Natural killer cell (primary cell): ENCODE measurements at regions not wholly inside any gene's neighbourhood (a gene's known extent, or its start where the extent isn't known, plus 50 kb on each side); places are given as distances from the start of the nearest gene placed in this dataset.

Source experiments
- ATAC-seq, 3 donors: fragments of 150-1000 bp in 2 of 3; fragments of 200-7000 bp in 1 of 3; cut with Tn5 transposase; 1 replicate in 1 of 3; 2 replicates in 2 of 3; pipeline ENCODE4 v1.10.0; 2021; ENCODE audit warnings: mild to moderate bottlenecking in 2 of 3, moderate library complexity in 2 of 3
- DNase-seq, 2 donors: peaks; one replicate each; pipeline versions ENCODE4 v3.0.0 to v3.0.0-alpha.2; 2013 to 2021; ENCODE audit warnings: mixed read lengths in 1 of 2
- H3K27ac ChIP-seq: one replicate; pipeline ENCODE4 v1.5.1; 2013; ENCODE audit warnings: mild to moderate bottlenecking, low read length
- H3K27me3 ChIP-seq: one replicate; pipeline ENCODE4 v1.6.1; 2013; ENCODE audit warnings: low read length; ENCODE audit not compliant: control insufficient read depth, insufficient read depth
- H3K36me3 ChIP-seq: one replicate; pipeline ENCODE4 v1.6.1; 2013; ENCODE audit warnings: low read length; ENCODE audit not compliant: control insufficient read depth, insufficient read depth
- H3K4me1 ChIP-seq: one replicate; pipeline ENCODE4 v1.6.1; 2013; ENCODE audit warnings: low read length; ENCODE audit not compliant: control insufficient read depth, insufficient read depth
- H3K4me3 ChIP-seq: one replicate; pipeline ENCODE4 v1.5.1; 2013; ENCODE audit warnings: low read length
- H3K9me3 ChIP-seq: one replicate; pipeline ENCODE4 v1.6.1; 2013; ENCODE audit warnings: low read length; ENCODE audit not compliant: control insufficient read depth, insufficient read depth
- H3K27ac Mint-ChIP-seq, 2 donors: one replicate each; pipeline ENCODE4 v1.8.0; 2022; ENCODE audit warnings: mild to moderate bottlenecking in 2 of 2, mixed read lengths in 2 of 2, moderate library complexity in 1 of 2
- H3K27me3 Mint-ChIP-seq, 2 donors: one replicate each; pipeline ENCODE4 v1.8.0; 2022; ENCODE audit warnings: low read depth in 2 of 2, mixed read lengths in 2 of 2
- H3K36me3 Mint-ChIP-seq: one replicate; pipeline ENCODE4 v1.8.0; 2022; ENCODE audit warnings: mixed read lengths
- H3K4me1 Mint-ChIP-seq, 2 donors: one replicate each; pipeline ENCODE4 v1.8.0; 2022; ENCODE audit warnings: mixed read lengths in 2 of 2
- H3K4me3 Mint-ChIP-seq: one replicate; pipeline ENCODE4 v1.8.0; 2022; ENCODE audit warnings: mild to moderate bottlenecking, moderate library complexity, mixed read lengths
- H3K9me3 Mint-ChIP-seq, 2 donors: one replicate each; pipeline ENCODE4 v1.8.0; 2022; ENCODE audit warnings: mixed read lengths in 2 of 2
- WGBS: methylation state at CpG from one replicate; pipeline ENCODE4 v1.1.7; 2013; ENCODE audit warnings: missing lambda C conversion rate; ENCODE audit not compliant: insufficient coverage; 5-methylcytosine and 5-hydroxymethylcytosine counted together
- intact Hi-C: fragments of 100-400 bp; cut with micrococcal nuclease; formaldehyde crosslinking; loops from one replicate; pipeline ENCODE4 v1.14.2; 2022
- TF ChIP-seq, protein P1 (sequence below): fragments of 200-600 bp; IDR thresholded peaks from one replicate; pipeline ENCODE4 v1.8.0; 2022; ENCODE audit warnings: antibody characterized with exemption

DNA sequence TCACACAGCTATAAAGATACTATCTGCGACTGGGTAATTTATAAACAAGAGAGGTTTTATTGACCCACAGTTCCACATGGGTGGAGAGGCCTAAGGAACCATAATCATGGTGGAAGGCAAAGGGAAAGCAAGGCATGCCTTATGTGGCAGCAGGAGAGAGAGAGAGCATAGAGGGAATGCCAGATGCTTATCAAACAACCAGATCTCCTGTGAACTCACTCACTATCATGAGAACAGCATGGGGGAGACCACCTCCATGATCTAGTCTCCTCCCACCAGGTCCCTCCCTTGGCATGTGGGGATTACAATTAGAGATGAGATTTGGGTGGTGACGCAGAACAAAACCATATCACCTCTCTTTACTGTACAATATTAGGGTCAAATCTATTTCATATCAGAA is 1101.6 kb upstream of the RAG2 start:
- Histone ChIP-seq H3K27ac (no peak overlapping the region), H3K9me3 (peaks cover 12% of the 10 kb centered on the region), H3K4me1 (no peaks in the 10 kb centered on the region), H3K4me3 (no peak overlapping the region), H3K36me3 (no peaks in the 10 kb centered on the region), H3K27me3 (no peaks in the 10 kb centered on the region)
- no peaks in the 10 kb centered on the region for H3K4me1 Mint-ChIP-seq
- no peaks in the 10 kb centered on the region for H3K27me3 Mint-ChIP-seq
- intact Hi-C loops, result no loop called here
- 83% methylated on average over 1 of the region's 2 CpGs for WGBS
- no peak overlapping the region for H3K27ac Mint-ChIP-seq
- TF ChIP-seq, protein P1, sequence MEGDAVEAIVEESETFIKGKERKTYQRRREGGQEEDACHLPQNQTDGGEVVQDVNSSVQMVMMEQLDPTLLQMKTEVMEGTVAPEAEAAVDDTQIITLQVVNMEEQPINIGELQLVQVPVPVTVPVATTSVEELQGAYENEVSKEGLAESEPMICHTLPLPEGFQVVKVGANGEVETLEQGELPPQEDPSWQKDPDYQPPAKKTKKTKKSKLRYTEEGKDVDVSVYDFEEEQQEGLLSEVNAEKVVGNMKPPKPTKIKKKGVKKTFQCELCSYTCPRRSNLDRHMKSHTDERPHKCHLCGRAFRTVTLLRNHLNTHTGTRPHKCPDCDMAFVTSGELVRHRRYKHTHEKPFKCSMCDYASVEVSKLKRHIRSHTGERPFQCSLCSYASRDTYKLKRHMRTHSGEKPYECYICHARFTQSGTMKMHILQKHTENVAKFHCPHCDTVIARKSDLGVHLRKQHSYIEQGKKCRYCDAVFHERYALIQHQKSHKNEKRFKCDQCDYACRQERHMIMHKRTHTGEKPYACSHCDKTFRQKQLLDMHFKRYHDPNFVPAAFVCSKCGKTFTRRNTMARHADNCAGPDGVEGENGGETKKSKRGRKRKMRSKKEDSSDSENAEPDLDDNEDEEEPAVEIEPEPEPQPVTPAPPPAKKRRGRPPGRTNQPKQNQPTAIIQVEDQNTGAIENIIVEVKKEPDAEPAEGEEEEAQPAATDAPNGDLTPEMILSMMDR, result no peak
- DNase-seq (no peak), ATAC-seq (no peak)
- peaks cover 4 to 5% of the 10 kb centered on the region in 2 donors for H3K9me3 Mint-ChIP-seq
- H3K36me3 Mint-ChIP-seq, result peaks cover 6% of the 10 kb centered on the region
- no peak overlapping the region for H3K4me3 Mint-ChIP-seq

DNA sequence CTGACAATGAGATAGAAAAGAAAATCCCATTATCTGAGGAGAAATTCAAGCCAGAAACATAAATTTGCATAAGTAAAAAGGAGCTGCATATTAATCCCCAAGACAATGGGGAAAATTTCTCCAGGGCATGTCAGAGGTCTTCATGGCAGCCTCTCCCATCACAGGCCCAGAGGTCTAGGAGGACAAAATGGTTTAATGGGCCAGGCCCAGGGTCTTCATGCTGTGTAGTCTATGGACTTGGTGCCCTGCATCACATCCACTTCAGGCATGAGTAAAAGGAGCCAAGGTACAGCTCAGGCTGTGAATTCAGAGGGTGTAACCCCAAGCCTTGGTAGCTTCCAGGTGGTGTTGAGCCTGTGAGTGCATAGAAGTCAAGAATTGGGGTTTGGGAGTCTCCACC is 1097.2 kb upstream of the RAG2 start:
- peaks cover 12% of the 10 kb centered on the region for H3K9me3 ChIP-seq
- TF ChIP-seq, protein P1, result no peak
- no peaks in the 10 kb centered on the region for H3K36me3 ChIP-seq
- no peak for ATAC-seq
- Mint-ChIP-seq H3K36me3 (peaks cover 11% of the 10 kb centered on the region), H3K27ac (no peak overlapping the region), H3K4me1 (no peaks in the 10 kb centered on the region), H3K27me3 (no peaks in the 10 kb centered on the region), H3K4me3 (no peak overlapping the region), H3K9me3 (peaks cover 4 to 10% of the 10 kb centered on the region in 2 donors)
- no peak overlapping the region for H3K27ac ChIP-seq
- no peak for DNase-seq
- no peaks in the 10 kb centered on the region for H3K4me1 ChIP-seq
- intact Hi-C loops, result no loop called here
- H3K4me3 ChIP-seq, result no peak overlapping the region
- no peaks in the 10 kb centered on the region for H3K27me3 ChIP-seq

DNA sequence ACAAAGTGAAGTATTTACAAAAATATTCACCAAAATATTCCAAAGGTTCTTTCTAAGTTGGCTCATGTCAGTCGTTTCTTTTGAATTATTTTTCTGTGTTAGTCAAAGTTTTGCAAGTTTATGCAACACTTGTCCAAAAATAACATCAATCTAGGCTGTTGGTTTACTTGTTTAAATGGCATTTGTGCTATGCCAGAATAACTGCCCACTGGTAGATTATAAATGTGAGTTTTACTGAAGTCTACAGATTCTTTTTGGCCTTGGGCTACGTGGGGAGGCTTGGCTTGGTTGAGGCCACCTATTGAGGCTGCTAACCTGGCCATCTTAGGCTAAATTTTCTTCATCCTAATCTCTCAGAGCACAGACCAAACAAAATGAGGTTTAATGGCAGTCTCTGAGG is 1091.9 kb upstream of the RAG2 start:
- no peaks in the 10 kb centered on the region for H3K27me3 Mint-ChIP-seq

DNA sequence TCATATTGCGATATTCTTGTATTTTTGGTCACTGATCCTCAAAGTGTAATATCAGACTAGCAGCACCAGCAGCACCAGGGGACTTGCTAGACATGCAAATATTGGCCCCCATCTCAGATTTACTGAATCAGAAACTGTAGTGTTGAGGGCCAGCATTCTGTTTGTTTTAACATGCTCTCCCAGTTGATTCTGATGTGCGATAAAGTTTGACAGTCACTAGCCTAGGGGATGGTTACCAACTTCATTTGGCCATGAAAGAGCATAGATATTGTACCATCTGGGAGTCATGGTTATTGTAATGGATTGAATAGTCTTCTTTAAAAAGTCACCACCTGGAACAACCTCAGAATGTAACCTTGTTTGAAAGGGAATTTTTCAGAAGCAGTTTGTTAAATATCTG is 1090.4 kb upstream of the RAG2 start:
- 50% methylated on average over 2 of the region's 2 CpGs for WGBS
- no peak overlapping the region for H3K27ac Mint-ChIP-seq
- no peak overlapping the region for H3K4me3 Mint-ChIP-seq
- ATAC-seq (no peak), DNase-seq (no peak)
- Histone ChIP-seq H3K4me3 (no peak overlapping the region), H3K4me1 (no peaks in the 10 kb centered on the region), H3K27me3 (no peaks in the 10 kb centered on the region), H3K36me3 (no peaks in the 10 kb centered on the region), H3K27ac (no peak overlapping the region), H3K9me3 (no peaks in the 10 kb centered on the region)
- intact Hi-C loops, result no loop called here
- H3K36me3 Mint-ChIP-seq, result no peaks in the 10 kb centered on the region
- no peaks in the 10 kb centered on the region for H3K4me1 Mint-ChIP-seq
- peaks cover 0 to under 1% of the 10 kb centered on the region in 2 donors for H3K9me3 Mint-ChIP-seq
- no peaks in the 10 kb centered on the region for H3K27me3 Mint-ChIP-seq
- TF ChIP-seq, protein P1, result no peak

More for the DNA sequence above, 1091.9 kb upstream of the RAG2 start:
- H3K36me3 ChIP-seq, result no peaks in the 10 kb centered on the region
- 75% methylated on average over 1 of the region's 2 CpGs for WGBS
- Mint-ChIP-seq H3K9me3 (peaks cover 0 to 8% of the 10 kb centered on the region in 2 donors), H3K36me3 (peaks cover 8% of the 10 kb centered on the region), H3K4me3 (no peak overlapping the region), H3K27ac (no peak overlapping the region), H3K4me1 (no peaks in the 10 kb centered on the region)
- intact Hi-C loops, result no loop called here
- DNase-seq (no peak), ATAC-seq (no peak)
- TF ChIP-seq, protein P1, result no peak
- no peaks in the 10 kb centered on the region for H3K27me3 ChIP-seq
- H3K4me3 ChIP-seq, result no peak overlapping the region
- H3K4me1 ChIP-seq, result no peaks in the 10 kb centered on the region
- H3K27ac ChIP-seq, result no peak overlapping the region
- H3K9me3 ChIP-seq, result no peaks in the 10 kb centered on the region
